ENCODE measurements at regions not wholly inside any gene's neighbourhood (a gene's known extent, or its start where the extent isn't known, plus 50 kb on each side); places are given as distances from the start of the nearest gene placed in this dataset.
"Not testable (repeated sequence)": the region's sequence is repeated elsewhere in the genome, so short reads cannot be mapped to it uniquely, and the experiment has no call there.

- DNase-seq (ENCODE audit: extremely low read depth, low read depth, low spot score): no peak
These were observed 798.9 kb upstream of the CA10 start for GRCh38 chr17:52957411-52957810.

- DNase-seq (ENCODE audit: extremely low read depth, low read depth, low spot score): no peak
These were observed 788.9 kb upstream of the CA10 start for GRCh38 chr17:52947418-52947817.

GRCh38 chr17:52938623-52939230 lies 780.2 kb upstream of the CA10 start:
- no peak for DNase-seq (ENCODE audit: extremely low read depth, low read depth, low spot score)

GRCh38 chr17:52930581-52930980 lies 772.1 kb upstream of the CA10 start:
- DNase-seq (ENCODE audit: extremely low read depth, low read depth, low spot score): no peak

GRCh38 chr17:52930145-52930544 lies 771.6 kb upstream of the CA10 start:
- DNase-seq (ENCODE audit: extremely low read depth, low read depth, low spot score): no peak

GRCh38 chr17:52923658-52924057 lies 765.1 kb upstream of the CA10 start:
- DNase-seq (ENCODE audit: extremely low read depth, low read depth, low spot score): no peak

GRCh38 chr17:52899235-52899634 lies 740.7 kb upstream of the CA10 start:
- DNase-seq (ENCODE audit: extremely low read depth, low read depth, low spot score): no peak

- no peak for DNase-seq (ENCODE audit: extremely low read depth, low read depth, low spot score)
These were observed 736.8 kb upstream of the CA10 start for GRCh38 chr17:52895272-52895671.

- DNase-seq (ENCODE audit: extremely low read depth, low read depth, low spot score): no peak
These were observed 733.8 kb upstream of the CA10 start for GRCh38 chr17:52892334-52892733.

GRCh38 chr17:52885882-52886281 lies 727.4 kb upstream of the CA10 start:
- no peak for DNase-seq (ENCODE audit: extremely low read depth, low read depth, low spot score)

GRCh38 chr17:52883907-52884491 lies 725.5 kb upstream of the CA10 start:
- DNase-seq (ENCODE audit: extremely low read depth, low read depth, low spot score): not testable (repeated sequence)

GRCh38 chr17:52846767-52847166 lies 688.3 kb upstream of the CA10 start:
- not testable (repeated sequence) for DNase-seq (ENCODE audit: extremely low read depth, low read depth, low spot score)

- DNase-seq (ENCODE audit: extremely low read depth, low read depth, low spot score): no peak
These were observed 683.5 kb upstream of the CA10 start for GRCh38 chr17:52841971-52842370.

- DNase-seq (ENCODE audit: extremely low read depth, low read depth, low spot score): no peak
These were observed 679.0 kb upstream of the CA10 start for GRCh38 chr17:52837492-52837891.

GRCh38 chr17:52831536-52831935 lies 673.0 kb upstream of the CA10 start:
- no peak for DNase-seq (ENCODE audit: extremely low read depth, low read depth, low spot score)

GRCh38 chr17:52828621-52829020 lies 670.1 kb upstream of the CA10 start:
- no peak for DNase-seq (ENCODE audit: extremely low read depth, low read depth, low spot score)

- no peak for DNase-seq (ENCODE audit: extremely low read depth, low read depth, low spot score)
These were observed 669.0 kb upstream of the CA10 start for GRCh38 chr17:52827526-52827925.

- DNase-seq (ENCODE audit: extremely low read depth, low read depth, low spot score): no peak
These were observed 666.0 kb upstream of the CA10 start for GRCh38 chr17:52824542-52824941.

GRCh38 chr17:52823155-52823554 lies 664.6 kb upstream of the CA10 start:
- DNase-seq (ENCODE audit: extremely low read depth, low read depth, low spot score): no peak

- no peak for DNase-seq (ENCODE audit: extremely low read depth, low read depth, low spot score)
These were observed 631.9 kb upstream of the CA10 start for GRCh38 chr17:52790359-52790955.

GRCh38 chr17:52789829-52790228 lies 631.3 kb upstream of the CA10 start:
- DNase-seq (ENCODE audit: extremely low read depth, low read depth, low spot score): no peak

GRCh38 chr17:52776234-52776633 lies 617.7 kb upstream of the CA10 start:
- DNase-seq (ENCODE audit: extremely low read depth, low read depth, low spot score): no peak

- no peak for DNase-seq (ENCODE audit: extremely low read depth, low read depth, low spot score)
These were observed 604.3 kb upstream of the CA10 start for GRCh38 chr17:52762794-52763167.
